GM12872 (cell line): ENCODE measurements at regions not wholly inside any gene's neighbourhood (a gene's known extent, or its start where the extent isn't known, plus 50 kb on each side); places are given as distances from the start of the nearest gene placed in this dataset.

Experiments
- CTCF ChIP-seq: IDR thresholded peaks from 3 replicates; pipeline ENCODE4 v1.5.1; 2011; ENCODE audit warnings: low read depth, mild to moderate bottlenecking, low read length, moderate library complexity; ENCODE audit not compliant: insufficient read depth

GRCh38 chr14:47872588-47872987, 197.2 kb upstream of the MDGA2 start:
- TF ChIP-seq CTCF = no peak

- no peak for TF ChIP-seq CTCF
Observed at GRCh38 chr14:47863441-47863840, 188.0 kb upstream of the MDGA2 start.

- TF ChIP-seq CTCF = no peak
Observed at GRCh38 chr14:47857646-47858045, 182.2 kb upstream of the MDGA2 start.

GRCh38 chr14:47852278-47852677, 176.9 kb upstream of the MDGA2 start:
- TF ChIP-seq CTCF = no peak

GRCh38 chr14:47846008-47846407, 170.6 kb upstream of the MDGA2 start:
- no peak for TF ChIP-seq CTCF

GRCh38 chr14:47843236-47843635, 167.8 kb upstream of the MDGA2 start:
- TF ChIP-seq CTCF = no peak

- no peak for TF ChIP-seq CTCF
Observed at GRCh38 chr14:47833011-47833410, 157.6 kb upstream of the MDGA2 start.

GRCh38 chr14:47826809-47827208, 151.4 kb upstream of the MDGA2 start:
- TF ChIP-seq CTCF = no peak
